HepG2 (cell line): ENCODE measurements at regions not wholly inside any gene's neighbourhood (a gene's known extent, or its start where the extent isn't known, plus 50 kb on each side); places are given as distances from the start of the nearest gene placed in this dataset.

ENCODE experiments used
- ATAC-seq: fragments of 200-7000 bp; cut with Tn5 transposase; 3 replicates; pipeline ENCODE4 v1.9.1; 2020; ENCODE audit warnings: mild to moderate bottlenecking, moderate library complexity
- BruUV-seq: library from RNA; stranded (reverse); fragments of 400-500 nt; replicated peaks from 2 replicates; lab custom pipeline; 2021; lab: Mats Ljungman, UMichigan
- CTCF ChIA-PET: fragments of 300-600 bp; formaldehyde crosslinking; extraction: SDS; loops from one replicate; lab custom pipeline; 2021; ENCODE audit warnings: low total read pairs, inconsistent platforms, low intra/inter-chr PET ratio; lab: Yijun Ruan, JAX
- POLR2A ChIA-PET: fragments of 350-600 bp; sonication (Branson Sonifier 250); formaldehyde crosslinking; loops from one replicate; lab custom pipeline; 2020; ENCODE audit warnings: antibody characterized with exemption, inconsistent platforms; lab: Yijun Ruan, JAX
- DNase-seq: peaks from one replicate; pipeline ENCODE4 v3.0.0-alpha.2; 2015; ENCODE audit warnings: low spot score
- FAIRE-seq: peaks from 3 replicates; lab custom pipeline; 2011; peaks lifted over from hg19 to GRCh38; lab: Jason Lieb, UNC
- H2AFZ ChIP-seq: one replicate; pipeline ENCODE4 v1.6.1; 2011; ENCODE audit warnings: low read length, inconsistent platforms
- H3K27ac ChIP-seq: fragments of 300-600 bp; 3 replicates; pipeline ENCODE4 v1.8.0; 2011; ENCODE audit warnings: mixed run types, mild to moderate bottlenecking, mixed read lengths, low read length, inconsistent platforms; ENCODE audit not compliant: insufficient read depth; ENCODE audit errors: extremely low read length
- H3K27me3 ChIP-seq, 2 experiments: fragments of 200-600 bp in 1 of 2; 2 replicates in 1 of 2; 3 replicates in 1 of 2; pipeline versions ENCODE4 v1.6.0 to v1.8.0; 2011; ENCODE audit warnings: low read length in 2 of 2, mild to moderate bottlenecking in 2 of 2, moderate library complexity in 2 of 2, inconsistent platforms in 1 of 2; ENCODE audit not compliant: insufficient read depth in 2 of 2, control insufficient read depth in 1 of 2
- H3K36me3 ChIP-seq, 2 experiments: fragments of 200-600 bp in 1 of 2; replicated peaks in 1 of 2; 2 replicates in 1 of 2; 3 replicates in 1 of 2; pipeline versions ENCODE4 v1.5.1 to v1.8.0; 2011; ENCODE audit warnings: low read length in 2 of 2, inconsistent platforms in 1 of 2; ENCODE audit not compliant: insufficient read depth in 2 of 2, control insufficient read depth in 1 of 2
- H3K4me1 ChIP-seq: 2 replicates; pipeline ENCODE4 v1.5.1; 2012; ENCODE audit warnings: low read length, inconsistent platforms; ENCODE audit not compliant: insufficient read depth
- H3K4me2 ChIP-seq: 2 replicates; pipeline ENCODE4 v1.6.0; 2011; ENCODE audit warnings: low read depth, low read length, inconsistent platforms
- H3K4me3 ChIP-seq, 3 experiments: fragments of 200-600 bp in 1 of 3; sonication (generic), shearing (Covaris generic) in 1 of 3; replicated peaks in 1 of 3; 2 replicates each; pipeline ENCODE4 v1.5.1; 2011 to 2016; ENCODE audit warnings: low read length in 3 of 3, inconsistent platforms in 2 of 3, low read depth in 2 of 3, mild to moderate bottlenecking in 2 of 3, control low read depth in 1 of 3, mixed read lengths in 1 of 3; ENCODE audit not compliant: insufficient read depth in 1 of 3
- H3K79me2 ChIP-seq: one replicate; pipeline ENCODE4 v1.6.1; 2011; ENCODE audit warnings: low read length, inconsistent platforms; ENCODE audit not compliant: insufficient read depth
- H3K9ac ChIP-seq: 2 replicates; pipeline ENCODE4 v1.6.0; 2011; ENCODE audit warnings: mild to moderate bottlenecking, low read depth, low read length, inconsistent platforms; ENCODE audit not compliant: insufficient read depth
- H3K9me3 ChIP-seq: 2 replicates; pipeline ENCODE4 v1.5.1; 2012; ENCODE audit warnings: mild to moderate bottlenecking, low read length
- H4K20me1 ChIP-seq: 2 replicates; pipeline ENCODE4 v1.6.0; 2011; ENCODE audit warnings: inconsistent platforms, mild to moderate bottlenecking, low read length, moderate library complexity; ENCODE audit not compliant: insufficient read depth
- BORCS8-MEF2B ChIP-seq: sonication (generic); formaldehyde crosslinking; IDR thresholded peaks from 2 replicates; pipeline ENCODE4 v1.8.0; 2022; ENCODE audit warnings: mild to moderate bottlenecking, missing genetic modification reagents
- EED ChIP-seq: sonication (generic); formaldehyde crosslinking; IDR thresholded peaks from 2 replicates; pipeline ENCODE4 v1.5.0; 2020; ENCODE audit warnings: mild to moderate bottlenecking, missing genetic modification reagents
- ELF4 ChIP-seq: sonication (generic); formaldehyde crosslinking; IDR thresholded peaks from 2 replicates; pipeline ENCODE4 v1.5.0; 2020; ENCODE audit warnings: missing genetic modification reagents, mild to moderate bottlenecking, moderate library complexity, borderline replicate concordance
- FOXA3 ChIP-seq: IDR thresholded peaks from 2 replicates; pipeline ENCODE4 v1.6.1; 2016; ENCODE audit warnings: missing genetic modification reagents, missing compliant biosample characterization
- GTF2F1 ChIP-seq: fragments of 150-350 bp; IDR thresholded peaks from 2 replicates; pipeline ENCODE4 v1.6.1; 2014; ENCODE audit warnings: low read length
- KDM1A ChIP-seq: IDR thresholded peaks from 2 replicates; pipeline ENCODE4 v1.6.1; 2016; ENCODE audit warnings: missing compliant biosample characterization
- RCOR2 ChIP-seq: IDR thresholded peaks from 2 replicates; pipeline ENCODE4 v1.6.1; 2016; ENCODE audit warnings: missing biosample characterization, missing genetic modification reagents
- RFX5 ChIP-seq: IDR thresholded peaks from 2 replicates; pipeline ENCODE4 v1.6.1; 2011; ENCODE audit warnings: low read depth, low read length, improper control_type of control experiment
- SMYD3 ChIP-seq: sonication (generic); formaldehyde crosslinking; IDR thresholded peaks from 2 replicates; pipeline ENCODE4 v1.8.1; 2023; ENCODE audit warnings: mild to moderate bottlenecking, missing genetic modification reagents
- TP53 ChIP-seq: sonication (generic); formaldehyde crosslinking; conservative IDR thresholded peaks from 2 replicates; pipeline ENCODE4 v1.4.0; 2020; ENCODE audit warnings: missing genetic modification reagents
- ZNF326 ChIP-seq: sonication (generic); formaldehyde crosslinking; IDR thresholded peaks from 2 replicates; pipeline ENCODE4 v1.4.0; 2020; ENCODE audit warnings: missing genetic modification reagents, borderline replicate concordance
- ZNF605 ChIP-seq: sonication (generic); formaldehyde crosslinking; IDR thresholded peaks from 2 replicates; pipeline ENCODE4 v1.8.0; 2022; ENCODE audit warnings: mild to moderate bottlenecking, missing genetic modification reagents
- WGBS: methylation state at CpG from one replicate; pipeline ENCODE4 v1.1.6; 2017; ENCODE audit warnings: low lambda C conversion rate; 5-methylcytosine and 5-hydroxymethylcytosine counted together
- in situ Hi-C: cut with HindIII; loops from 2 replicates; pipeline ENCODE4 v1.10.0; 2017; ENCODE audit warnings: low pct_unique_long_range_greater_than_20kb; ENCODE audit not compliant: extremely low pct_ligation_motif_present
- intact Hi-C: fragments of 100-400 bp; cut with micrococcal nuclease; formaldehyde crosslinking; loops from one replicate; pipeline ENCODE4 v1.10.0; 2022; ENCODE audit not compliant: unreplicated experiment
- TF ChIP-seq, protein P1 (sequence below): sonication (generic); formaldehyde crosslinking; IDR thresholded peaks from 2 replicates; pipeline ENCODE4 v1.5.1; 2020; ENCODE audit warnings: mild to moderate bottlenecking, missing genetic modification reagents
- TF ChIP-seq, protein P2 (sequence below): sonication (generic); formaldehyde crosslinking; IDR thresholded peaks from 2 replicates; pipeline ENCODE4 v1.8.0; 2022; ENCODE audit warnings: mild to moderate bottlenecking, missing genetic modification reagents, moderate library complexity
- TF ChIP-seq, protein P3 (sequence below): sonication (generic); formaldehyde crosslinking; IDR thresholded peaks from 2 replicates; pipeline ENCODE4 v1.5.0; 2020; ENCODE audit warnings: missing genetic modification reagents

DNA sequence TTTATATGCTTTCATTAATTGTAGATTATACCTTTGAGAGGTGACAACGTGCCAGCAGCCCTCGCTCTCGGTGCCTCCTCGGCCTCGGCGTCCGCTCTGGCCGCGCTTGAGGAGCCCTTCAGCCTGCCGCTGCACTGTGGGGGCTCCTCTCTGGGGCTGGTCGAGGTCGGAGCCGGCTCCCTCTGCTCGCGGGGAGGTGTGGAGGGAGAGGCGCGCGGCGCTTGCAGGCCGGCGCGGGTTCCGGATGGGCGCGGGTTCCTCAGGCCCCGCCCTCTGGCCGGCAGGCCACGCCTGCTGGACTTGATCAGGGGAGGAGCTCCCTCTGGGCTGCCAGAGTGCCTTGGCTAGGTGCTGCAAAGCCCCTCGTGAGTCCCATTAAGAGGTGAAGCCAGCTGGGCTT lies 321.1 kb upstream of the PCDH18 start:
- intact Hi-C loops (no loop called here), in situ Hi-C loops (no loop called here)
- Histone ChIP-seq H3K4me3 (no peak overlapping the region), H3K9me3 (no peaks in the 10 kb centered on the region), H3K79me2 (no peaks in the 10 kb centered on the region), H3K27me3 (no peaks in the 10 kb centered on the region), H4K20me1 (no peaks in the 10 kb centered on the region), H2AFZ (no peak overlapping the region), H3K4me2 (no peak overlapping the region), H3K36me3 (no peaks in the 10 kb centered on the region), H3K9ac (no peak overlapping the region), H3K27ac (no peak overlapping the region), H3K4me1 (no peaks in the 10 kb centered on the region)
- ChIA-PET POLR2A (no interaction called here), CTCF (no interaction called here)
- no peak for TF ChIP-seq ZNF605 (CRISPR knock-in tag)
- TF ChIP-seq, protein P1, sequence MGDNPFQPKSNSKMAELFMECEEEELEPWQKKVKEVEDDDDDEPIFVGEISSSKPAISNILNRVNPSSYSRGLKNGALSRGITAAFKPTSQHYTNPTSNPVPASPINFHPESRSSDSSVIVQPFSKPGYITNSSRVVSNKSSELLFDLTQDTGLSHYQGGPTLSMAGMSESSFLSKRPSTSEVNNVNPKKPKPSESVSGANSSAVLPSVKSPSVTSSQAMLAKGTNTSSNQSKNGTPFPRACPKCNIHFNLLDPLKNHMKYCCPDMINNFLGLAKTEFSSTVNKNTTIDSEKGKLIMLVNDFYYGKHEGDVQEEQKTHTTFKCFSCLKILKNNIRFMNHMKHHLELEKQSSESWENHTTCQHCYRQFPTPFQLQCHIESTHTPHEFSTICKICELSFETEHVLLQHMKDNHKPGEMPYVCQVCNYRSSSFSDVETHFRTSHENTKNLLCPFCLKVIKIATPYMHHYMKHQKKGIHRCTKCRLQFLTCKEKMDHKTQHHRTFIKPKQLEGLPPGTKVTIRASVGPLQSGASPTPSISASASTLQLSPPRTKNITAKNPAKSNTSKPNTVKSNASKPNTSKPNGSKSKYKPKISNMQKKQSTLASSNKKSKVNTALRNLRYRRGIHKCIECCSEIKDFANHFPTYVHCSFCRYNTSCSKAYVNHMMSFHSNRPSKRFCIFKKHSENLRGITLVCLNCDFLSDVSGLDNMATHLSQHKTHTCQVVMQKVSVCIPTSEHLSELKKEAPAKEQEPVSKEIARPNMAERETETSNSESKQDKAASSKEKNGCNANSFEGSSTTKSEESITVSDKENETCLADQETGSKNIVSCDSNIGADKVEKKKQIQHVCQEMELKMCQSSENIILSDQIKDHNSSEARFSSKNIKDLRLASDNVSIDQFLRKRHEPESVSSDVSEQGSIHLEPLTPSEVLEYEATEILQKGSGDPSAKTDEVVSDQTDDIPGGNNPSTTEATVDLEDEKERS (CRISPR knock-in tag) = no peak
- TF ChIP-seq, protein P2, sequence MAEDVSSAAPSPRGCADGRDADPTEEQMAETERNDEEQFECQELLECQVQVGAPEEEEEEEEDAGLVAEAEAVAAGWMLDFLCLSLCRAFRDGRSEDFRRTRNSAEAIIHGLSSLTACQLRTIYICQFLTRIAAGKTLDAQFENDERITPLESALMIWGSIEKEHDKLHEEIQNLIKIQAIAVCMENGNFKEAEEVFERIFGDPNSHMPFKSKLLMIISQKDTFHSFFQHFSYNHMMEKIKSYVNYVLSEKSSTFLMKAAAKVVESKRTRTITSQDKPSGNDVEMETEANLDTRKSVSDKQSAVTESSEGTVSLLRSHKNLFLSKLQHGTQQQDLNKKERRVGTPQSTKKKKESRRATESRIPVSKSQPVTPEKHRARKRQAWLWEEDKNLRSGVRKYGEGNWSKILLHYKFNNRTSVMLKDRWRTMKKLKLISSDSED (CRISPR knock-in tag) = no peak
- no peak for TF ChIP-seq EED
- no peak for TF ChIP-seq GTF2F1
- no peak for TF ChIP-seq RFX5
- no peak for TF ChIP-seq BORCS8-MEF2B (CRISPR knock-in tag)
- no peak for TF ChIP-seq RCOR2 (CRISPR knock-in tag)
- no peak for TF ChIP-seq KDM1A (CRISPR knock-in tag)
- TF ChIP-seq ZNF326 (CRISPR knock-in tag) = no peak
- no peak for TF ChIP-seq FOXA3 (CRISPR knock-in tag)
- no peak for TF ChIP-seq TP53
- TF ChIP-seq SMYD3 (CRISPR knock-in tag) = no peak
- TF ChIP-seq, protein P3, sequence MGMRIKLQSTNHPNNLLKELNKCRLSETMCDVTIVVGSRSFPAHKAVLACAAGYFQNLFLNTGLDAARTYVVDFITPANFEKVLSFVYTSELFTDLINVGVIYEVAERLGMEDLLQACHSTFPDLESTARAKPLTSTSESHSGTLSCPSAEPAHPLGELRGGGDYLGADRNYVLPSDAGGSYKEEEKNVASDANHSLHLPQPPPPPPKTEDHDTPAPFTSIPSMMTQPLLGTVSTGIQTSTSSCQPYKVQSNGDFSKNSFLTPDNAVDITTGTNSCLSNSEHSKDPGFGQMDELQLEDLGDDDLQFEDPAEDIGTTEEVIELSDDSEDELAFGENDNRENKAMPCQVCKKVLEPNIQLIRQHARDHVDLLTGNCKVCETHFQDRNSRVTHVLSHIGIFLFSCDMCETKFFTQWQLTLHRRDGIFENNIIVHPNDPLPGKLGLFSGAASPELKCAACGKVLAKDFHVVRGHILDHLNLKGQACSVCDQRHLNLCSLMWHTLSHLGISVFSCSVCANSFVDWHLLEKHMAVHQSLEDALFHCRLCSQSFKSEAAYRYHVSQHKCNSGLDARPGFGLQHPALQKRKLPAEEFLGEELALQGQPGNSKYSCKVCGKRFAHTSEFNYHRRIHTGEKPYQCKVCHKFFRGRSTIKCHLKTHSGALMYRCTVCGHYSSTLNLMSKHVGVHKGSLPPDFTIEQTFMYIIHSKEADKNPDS (CRISPR knock-in tag) = no peak
- no peak for TF ChIP-seq ELF4 (CRISPR knock-in tag)
- no TSS peak for BruUV-seq
- no peak for FAIRE-seq
- no peak for DNase-seq
- ATAC-seq = no peak
- WGBS = 55% methylated on average over 10 of the region's 29 CpGs
